Bone marrow (tissue), 2 donors: ENCODE measurements at regions not wholly inside any gene's neighbourhood (a gene's known extent, or its start where the extent isn't known, plus 50 kb on each side); places are given as distances from the start of the nearest gene placed in this dataset.

ENCODE experiments used
- DNase-seq, 2 donors: peaks; one replicate each; lab custom pipeline; 2025; lab: John Stamatoyannopoulos, UW

GRCh38 chr15:93201940-93202339, 112.9 kb upstream of the RGMA start:
- DNase-seq, result no peak

GRCh38 chr15:93200837-93201226, 111.8 kb upstream of the RGMA start:
- DNase-seq, result no peak

- DNase-seq, result no peak
These were observed 111.2 kb upstream of the RGMA start for GRCh38 chr15:93200081-93200836.

GRCh38 chr15:93196135-93196670, 107.2 kb upstream of the RGMA start:
- DNase-seq, result no peak

GRCh38 chr15:93195109-93195508, 106.1 kb upstream of the RGMA start:
- no peak for DNase-seq

- no peak for DNase-seq
These were observed 101.2 kb upstream of the RGMA start for GRCh38 chr15:93190238-93190637.

- DNase-seq, result no peak
These were observed 100.5 kb upstream of the RGMA start for GRCh38 chr15:93189561-93189960.

- no peak for DNase-seq
These were observed 99.2 kb upstream of the RGMA start for GRCh38 chr15:93188236-93188635.

- no peak for DNase-seq
These were observed 96.8 kb upstream of the RGMA start for GRCh38 chr15:93185796-93186195.

- no peak for DNase-seq
These were observed 93.7 kb upstream of the RGMA start for GRCh38 chr15:93182703-93183205.

- DNase-seq, result no peak
These were observed 91.6 kb upstream of the RGMA start for GRCh38 chr15:93180656-93181055.

GRCh38 chr15:93180128-93180527, 91.1 kb upstream of the RGMA start:
- no peak for DNase-seq

- no peak for DNase-seq
These were observed 90.7 kb upstream of the RGMA start for GRCh38 chr15:93179700-93180102.

GRCh38 chr15:93179072-93179471, 90.1 kb upstream of the RGMA start:
- peak in 1 of 2 donors; percentile 11 for DNase-seq

GRCh38 chr15:93178371-93178770, 89.4 kb upstream of the RGMA start:
- DNase-seq, result no peak

GRCh38 chr15:93176065-93176464, 87.1 kb upstream of the RGMA start:
- no peak for DNase-seq

- DNase-seq, result no peak
These were observed 85.8 kb upstream of the RGMA start for GRCh38 chr15:93174836-93175235.

- no peak for DNase-seq
These were observed 84.4 kb upstream of the RGMA start for GRCh38 chr15:93173369-93173768.

- no peak for DNase-seq
These were observed 82.5 kb upstream of the RGMA start for GRCh38 chr15:93171476-93171875.

- no peak for DNase-seq
These were observed 81.3 kb upstream of the RGMA start for GRCh38 chr15:93170329-93170728.

- DNase-seq, result no peak
These were observed 79.9 kb upstream of the RGMA start for GRCh38 chr15:93168910-93169309.

- DNase-seq, result no peak
These were observed 78.3 kb upstream of the RGMA start for GRCh38 chr15:93167291-93167690.

- no peak for DNase-seq
These were observed 77.7 kb upstream of the RGMA start for GRCh38 chr15:93166675-93167074.
